ENCODE measurements at regions not wholly inside any gene's neighbourhood (a gene's known extent, or its start where the extent isn't known, plus 50 kb on each side); places are given as distances from the start of the nearest gene placed in this dataset.

DNA sequence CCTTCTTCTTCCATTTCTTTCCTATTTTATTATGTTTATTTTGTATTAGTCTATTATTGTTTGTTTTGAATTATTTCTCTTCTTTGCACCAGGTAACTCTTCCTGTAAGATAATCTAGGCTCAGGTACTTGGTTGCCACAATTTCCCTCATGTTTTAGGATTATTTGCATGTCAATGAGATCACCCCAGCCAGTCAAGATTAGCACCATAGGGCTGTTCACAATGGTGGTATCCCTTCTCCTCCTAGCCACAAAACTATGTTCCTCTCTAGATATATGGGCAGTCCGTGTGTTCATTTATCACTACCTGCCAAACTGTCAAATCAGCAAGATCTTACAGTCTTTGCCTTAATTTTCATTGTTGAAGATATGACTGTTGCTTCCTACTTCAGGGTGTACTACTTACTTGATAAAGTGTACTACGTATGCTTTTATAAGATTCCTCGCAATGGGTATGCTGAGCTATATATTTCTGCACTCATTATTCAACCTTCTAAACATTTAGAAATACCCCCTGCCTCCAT is 1536.2 kb downstream of the PLA2G4A start:
- no peak for DNase-seq

DNA sequence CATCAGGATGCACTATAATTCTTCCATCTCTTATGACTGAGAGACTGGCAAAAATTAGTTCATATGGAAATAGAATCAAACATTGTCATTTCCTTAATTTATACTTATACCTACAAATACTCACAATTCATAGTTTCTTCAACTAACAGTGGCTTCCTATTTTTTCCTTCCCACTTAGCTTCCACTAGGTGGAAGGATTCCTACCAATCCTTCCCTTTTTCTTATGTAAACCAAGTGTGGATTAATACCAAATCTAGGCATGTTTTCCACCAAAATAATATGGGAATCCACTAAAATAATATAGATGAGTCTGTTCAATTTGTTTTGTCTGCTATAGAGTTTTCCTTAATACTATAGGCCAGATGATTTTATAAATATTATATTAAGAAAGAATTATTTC is 1537.1 kb downstream of the PLA2G4A start:
- DNase-seq = no peak

DNA sequence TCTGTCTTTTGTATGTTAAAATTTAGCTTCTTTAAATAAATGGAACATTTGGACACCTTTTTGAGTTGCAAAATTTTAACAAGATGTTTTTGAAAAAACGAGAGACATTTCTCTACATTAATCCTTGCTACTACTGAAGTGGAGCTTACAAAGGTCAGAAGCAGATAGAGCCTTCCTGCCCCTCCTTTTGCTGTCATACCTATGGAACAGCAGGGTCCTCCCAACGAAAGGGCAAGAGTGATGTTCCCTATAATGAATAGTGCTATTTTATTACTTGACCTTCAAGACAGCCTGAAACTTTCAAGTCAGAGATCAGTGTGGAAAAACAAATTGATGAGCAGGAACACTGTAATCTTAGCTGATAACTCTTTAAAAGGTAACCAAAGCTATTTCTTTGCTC is 1538.9 kb downstream of the PLA2G4A start:
- no peak for DNase-seq

DNA sequence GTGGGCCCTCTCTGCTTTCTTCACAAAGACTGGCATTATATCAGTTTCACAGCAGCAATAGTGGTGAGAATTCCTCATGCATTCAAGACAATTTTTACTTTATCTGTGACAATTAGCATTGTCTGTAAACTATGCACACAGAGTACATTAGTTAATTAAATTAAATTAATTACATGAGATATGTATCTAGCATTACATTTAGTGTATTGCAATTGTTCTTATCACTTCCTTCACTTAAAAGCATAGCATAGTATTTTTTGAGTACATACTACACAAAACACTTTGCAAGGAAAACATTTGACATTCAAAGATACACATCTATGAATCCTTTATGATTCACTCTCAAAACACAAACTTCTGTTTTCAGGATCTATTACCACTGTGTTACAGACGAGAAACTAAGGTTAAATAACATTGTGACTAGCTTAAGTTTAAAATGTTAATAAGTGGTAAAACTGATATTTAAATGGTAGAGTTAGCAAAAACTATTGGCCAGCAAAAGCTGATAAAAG is 1542.6 kb downstream of the PLA2G4A start:
- no peak for DNase-seq

DNA sequence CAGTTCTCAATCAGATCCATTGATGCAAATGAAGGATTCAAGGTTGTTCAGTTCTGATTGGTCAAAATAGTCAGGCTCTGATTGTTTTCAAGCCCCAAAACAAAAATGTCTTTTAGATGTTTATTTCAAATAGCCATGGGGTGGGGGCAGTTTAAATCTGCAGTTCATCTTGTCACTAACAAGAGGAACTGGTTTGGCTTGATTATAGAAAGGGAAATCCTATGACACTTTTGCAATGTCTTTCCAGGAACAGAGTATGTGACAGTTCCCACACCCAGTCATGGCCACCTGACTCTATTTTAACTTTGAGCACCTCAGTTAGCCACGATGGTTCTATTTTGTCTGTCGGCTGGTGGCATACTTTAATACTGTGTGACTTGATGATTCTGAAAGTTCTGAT is 1544.1 kb downstream of the PLA2G4A start:
- DNase-seq = no peak

DNA sequence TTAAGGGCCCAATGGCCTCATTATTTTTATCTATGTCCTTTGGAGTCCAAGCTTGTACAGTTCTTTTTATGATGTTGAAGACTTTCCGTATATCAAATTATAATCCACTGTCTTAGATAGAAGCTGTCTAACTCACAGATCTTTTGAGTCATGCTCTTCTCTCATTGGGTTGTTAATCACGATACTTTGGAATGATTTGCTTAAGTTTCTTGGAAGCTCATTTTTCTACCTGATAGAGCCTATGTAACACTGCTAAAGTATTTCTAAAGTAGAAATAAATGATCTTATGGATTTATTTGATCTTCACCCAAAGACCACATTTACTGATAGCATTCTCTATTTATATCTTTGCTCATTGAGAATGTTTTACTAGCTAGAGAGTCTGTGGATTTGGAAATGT is 1554.1 kb downstream of the PLA2G4A start:
- DNase-seq = no peak

DNA sequence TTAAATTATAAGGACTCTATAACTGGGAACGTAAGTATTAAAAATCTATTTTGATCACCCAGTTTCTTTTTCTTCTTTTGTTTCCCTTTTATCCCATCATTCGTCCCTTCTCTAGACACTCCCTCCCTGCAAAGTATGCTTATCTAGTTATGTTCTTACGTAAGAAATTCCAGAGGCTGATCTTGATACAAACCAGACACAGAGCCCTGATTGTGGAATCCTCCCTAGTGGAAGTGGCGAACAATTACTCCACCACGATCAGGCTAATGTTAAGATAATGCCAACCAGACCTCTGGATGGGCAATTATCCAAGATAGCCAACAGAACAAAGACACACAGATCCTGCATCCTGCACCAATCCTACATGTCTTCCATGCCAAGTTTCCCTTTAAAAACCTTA is 1557.4 kb downstream of the PLA2G4A start:
- DNase-seq = no peak

DNA sequence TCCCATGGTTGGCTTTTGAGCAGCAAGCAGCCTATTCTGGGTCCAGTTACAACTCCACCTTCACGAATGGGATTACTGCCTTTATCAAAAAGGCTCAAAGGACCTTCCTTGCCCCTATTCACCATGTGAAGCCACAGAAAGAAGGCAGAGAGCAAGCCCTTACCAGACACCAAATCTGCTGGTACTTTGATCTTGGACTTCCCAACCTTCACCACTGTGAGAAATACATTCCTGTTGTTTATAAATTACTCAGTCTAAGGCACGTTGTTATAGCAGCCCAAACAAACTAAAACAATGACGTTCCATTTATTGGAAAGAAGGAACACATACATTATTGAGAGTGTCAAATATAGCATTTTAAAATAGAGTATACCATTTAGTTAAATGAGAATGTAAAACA is 1557.9 kb downstream of the PLA2G4A start:
- no peak for DNase-seq

DNA sequence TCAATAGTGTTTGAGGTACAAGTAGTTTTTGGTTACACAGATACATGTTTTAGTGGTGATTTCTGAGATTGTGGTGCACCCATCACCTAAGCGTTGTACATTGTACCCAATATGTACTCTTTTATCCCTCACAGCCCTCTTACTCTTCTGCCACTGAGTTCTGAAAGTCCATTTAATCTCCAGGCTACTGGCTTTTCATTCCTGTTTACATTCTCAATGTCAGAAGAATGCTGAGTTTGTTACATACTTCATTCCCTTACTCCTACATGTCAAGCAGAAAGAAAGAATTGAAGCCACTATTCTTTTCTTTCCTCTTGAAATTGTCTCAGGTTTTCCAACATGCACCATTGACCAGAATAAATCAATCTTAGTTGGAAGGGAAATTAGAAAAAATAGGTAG is 1565.9 kb downstream of the PLA2G4A start:
- no peak for DNase-seq

DNA sequence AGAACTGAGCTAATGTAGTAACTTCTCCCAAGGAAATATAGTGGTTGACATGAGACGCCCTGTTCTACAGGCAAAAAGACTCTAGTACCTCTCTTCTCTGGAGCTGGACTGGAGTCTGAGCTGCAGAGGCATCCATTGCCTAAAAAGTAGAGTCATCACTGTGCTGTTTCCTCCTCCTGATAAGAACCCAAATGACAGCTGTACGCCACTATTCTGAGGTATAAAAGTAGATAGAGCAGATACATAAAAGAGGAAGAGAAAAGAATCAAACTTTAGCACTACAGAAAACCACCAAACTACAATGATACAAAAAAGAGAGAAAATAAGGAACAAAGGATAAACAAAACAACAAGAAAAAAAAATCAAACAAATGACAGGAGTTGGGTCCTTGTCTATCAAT is 1568.8 kb downstream of the PLA2G4A start:
- no peak for DNase-seq

DNA sequence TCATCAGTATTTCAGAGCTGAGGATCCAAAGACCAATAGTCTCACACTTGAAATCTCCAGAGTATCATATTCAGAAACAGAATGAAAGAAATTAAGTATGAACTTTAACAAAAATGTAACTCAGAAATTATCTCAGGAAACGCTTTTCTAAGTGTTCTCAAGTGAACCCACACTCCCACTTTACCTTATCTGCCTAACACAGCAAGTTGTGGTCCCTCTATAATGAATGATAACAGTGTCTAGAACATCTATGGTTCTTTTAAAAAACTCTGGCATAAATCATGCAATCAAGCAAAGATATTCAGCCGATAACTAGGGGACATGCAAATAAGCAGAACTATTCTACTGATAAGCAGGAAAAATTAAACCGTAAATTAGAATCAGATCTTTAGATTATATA is 1574.2 kb downstream of the PLA2G4A start:
- DNase-seq = no peak

DNA sequence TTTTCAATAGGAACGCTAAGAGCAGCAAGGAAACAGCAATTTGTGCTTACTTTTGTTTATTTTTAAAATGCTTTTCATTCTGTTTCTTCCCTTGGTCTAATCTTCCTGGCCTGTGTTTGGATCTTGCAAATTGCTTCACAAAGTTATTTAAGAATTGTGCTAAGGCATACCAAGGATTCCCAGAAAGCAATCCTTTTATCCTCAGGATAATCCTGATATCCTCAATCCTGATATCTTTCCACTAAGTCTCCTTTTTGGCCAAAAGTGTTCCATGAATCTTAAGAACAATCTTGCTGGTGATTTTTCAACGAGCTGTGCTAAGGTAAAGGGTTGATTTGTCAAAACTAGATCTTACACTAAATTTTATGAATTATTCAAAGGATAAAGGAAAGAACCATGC is 1577.9 kb downstream of the PLA2G4A start:
- DNase-seq = no peak

DNA sequence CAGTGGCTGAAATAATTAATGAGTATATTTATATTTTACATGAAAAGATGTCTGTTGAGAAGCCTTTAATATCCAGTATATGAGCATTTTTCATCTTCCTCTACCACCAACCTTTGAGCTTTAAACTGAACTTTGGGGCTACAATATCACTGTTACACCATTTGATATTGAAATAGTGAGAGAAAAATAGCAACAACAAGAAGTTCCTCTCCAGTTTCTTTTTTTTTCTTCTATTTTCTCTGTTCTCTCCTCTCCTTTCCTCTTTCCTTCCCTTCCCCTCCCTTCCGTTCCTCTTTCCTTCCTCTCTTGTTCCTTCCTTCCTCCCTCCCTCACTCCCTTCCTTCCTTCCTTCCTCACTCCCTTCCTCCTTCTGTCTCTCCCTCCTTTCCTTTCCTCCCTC is 1591.4 kb downstream of the PLA2G4A start:
- no peak for DNase-seq

DNA sequence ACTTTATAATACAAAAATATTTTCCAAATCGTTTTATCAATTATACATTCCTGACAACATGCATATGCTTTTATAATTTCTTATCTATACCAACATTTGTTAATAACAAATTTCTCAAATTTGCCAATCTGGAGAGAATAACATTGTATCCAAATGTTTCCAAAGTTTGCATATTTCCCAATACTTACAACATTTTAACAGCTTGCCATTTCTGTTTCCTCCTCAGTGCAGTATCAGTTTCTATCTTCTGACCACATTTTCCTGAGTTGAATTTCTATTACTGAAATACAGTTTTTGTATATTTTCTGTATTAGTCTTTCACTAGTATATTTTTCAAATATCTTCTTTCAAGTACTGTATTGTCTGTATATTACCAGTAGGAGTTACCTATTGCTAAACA is 1594.3 kb downstream of the PLA2G4A start:
- DNase-seq = no peak

DNA sequence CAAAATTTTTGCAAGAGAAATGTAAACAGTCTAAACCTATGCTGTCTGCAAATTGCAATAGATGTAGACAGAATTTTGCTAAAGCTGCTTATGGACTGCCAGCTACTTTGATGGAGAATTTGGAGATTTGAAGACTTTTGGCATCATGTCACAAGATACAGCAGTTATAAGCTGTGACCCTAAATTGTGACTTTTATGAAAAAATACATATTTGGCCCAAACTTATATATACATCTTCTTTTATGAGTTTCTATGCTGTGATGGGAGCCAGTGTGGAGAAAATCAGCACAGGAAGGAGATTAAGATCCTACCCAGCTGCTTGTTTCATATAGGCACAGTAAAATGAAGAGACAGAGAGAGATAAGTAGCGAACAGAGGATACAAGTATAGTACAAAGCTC is 1595.4 kb downstream of the PLA2G4A start:
- no peak for DNase-seq

DNA sequence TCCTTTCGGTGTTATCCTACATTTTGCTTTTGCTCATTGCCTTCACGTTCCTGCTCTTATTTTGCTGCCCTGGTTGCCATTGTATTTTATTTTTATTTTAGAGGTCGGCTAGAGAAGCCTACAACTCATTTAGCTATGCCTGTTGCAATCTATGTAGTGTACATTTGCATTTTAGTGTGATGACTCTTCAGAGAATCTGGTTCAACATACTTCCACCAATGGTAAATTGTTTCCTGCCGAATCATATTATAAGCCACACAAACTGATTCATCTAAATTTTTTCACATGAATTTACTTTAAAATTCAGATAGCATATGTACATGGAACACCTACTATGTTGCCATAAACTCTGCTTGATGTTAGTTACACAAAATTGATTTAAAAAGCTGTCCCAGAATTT is 1596.9 kb downstream of the PLA2G4A start:
- no peak for DNase-seq

DNA sequence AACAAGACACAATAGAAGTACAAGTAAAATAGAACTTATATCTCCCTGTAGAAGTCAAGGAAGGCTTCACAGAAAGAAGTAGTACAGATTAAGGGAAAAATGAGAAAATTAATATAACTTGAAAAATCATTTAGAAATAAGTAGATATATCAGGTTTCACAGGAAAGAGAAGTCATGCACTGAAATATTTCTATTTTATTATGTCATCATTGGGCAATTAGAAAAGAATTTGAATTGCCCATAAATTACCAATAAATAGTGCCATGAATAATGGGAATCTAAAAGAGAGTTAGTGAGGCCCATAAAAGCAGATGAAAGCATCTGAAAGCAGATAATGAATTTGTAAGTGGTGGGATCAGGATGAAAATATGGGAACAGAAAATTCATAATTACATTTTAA is 1597.8 kb downstream of the PLA2G4A start:
- no peak for DNase-seq

DNA sequence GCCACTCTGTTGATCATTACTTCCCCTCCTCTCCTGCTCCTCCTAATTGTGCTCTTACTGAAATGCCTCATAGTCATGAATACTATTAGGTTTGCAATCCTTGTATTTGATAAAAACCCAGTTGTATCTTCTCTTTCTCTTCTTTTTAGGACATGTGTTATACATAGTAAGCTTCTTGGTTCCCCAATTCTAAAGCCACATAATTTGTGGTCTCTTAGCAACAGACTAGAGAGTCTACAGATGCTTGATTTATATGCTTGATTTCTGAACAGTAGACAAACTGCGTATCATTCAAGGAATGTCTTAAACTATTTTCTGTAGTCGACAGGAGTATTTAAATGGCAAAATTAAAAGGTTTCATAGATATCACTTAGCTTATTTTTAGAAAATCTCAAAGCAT is 1598.9 kb downstream of the PLA2G4A start:
- no peak for DNase-seq

DNA sequence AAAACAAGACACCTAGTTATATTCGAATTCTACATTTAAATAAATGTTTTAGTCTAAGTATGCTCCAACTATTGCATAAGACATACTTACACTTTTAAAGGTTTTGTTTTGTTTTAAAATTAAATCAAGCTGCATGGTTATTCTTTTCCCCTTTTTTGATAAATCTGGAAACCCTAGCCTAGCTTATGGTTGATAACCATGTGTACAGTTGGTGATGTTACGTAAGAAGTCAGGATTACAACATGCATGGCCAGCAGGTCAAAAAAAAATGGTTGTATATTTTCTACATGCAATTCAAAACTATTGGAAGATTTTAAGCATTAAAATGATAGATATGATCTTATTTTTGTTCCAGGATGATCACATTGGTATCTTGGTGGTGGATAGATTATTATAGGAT is 1600.6 kb downstream of the PLA2G4A start:
- no peak for DNase-seq

DNA sequence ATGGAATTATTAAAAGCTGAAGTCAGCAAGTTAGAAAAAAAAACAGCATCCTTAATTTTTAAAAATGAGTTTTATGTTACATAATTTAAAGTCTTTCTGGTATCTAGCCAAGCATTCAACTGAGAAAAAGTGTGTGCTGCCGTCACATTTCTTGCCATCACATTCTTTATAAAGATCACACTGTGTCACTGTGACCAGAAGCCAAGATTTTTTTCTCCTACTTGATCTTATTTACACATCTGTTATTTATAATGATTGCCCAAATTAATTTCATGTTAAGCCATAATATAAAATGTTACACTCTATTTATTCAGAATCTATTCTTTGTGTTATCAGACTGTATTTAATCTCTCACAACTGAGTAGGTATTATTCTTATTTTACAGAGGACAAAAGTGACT is 1603.7 kb downstream of the PLA2G4A start:
- no peak for DNase-seq

DNA sequence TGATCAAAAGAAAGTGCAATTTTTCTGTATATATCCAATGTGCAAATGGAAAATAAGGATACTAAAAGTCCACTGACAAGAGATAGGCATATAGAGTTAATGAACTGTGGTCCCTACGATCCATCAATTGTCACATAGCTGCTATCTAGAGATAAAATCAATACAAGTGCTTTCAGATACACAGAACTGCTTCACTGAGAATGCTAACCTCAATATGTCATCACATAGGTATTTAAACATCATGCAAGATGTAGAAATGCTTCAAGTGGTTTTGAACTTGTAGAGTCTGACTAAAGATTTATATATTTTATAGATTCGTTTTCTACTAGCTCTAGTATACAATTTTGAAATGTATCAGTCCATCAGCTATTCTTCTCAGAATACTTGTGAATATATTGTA is 1604.7 kb downstream of the PLA2G4A start:
- DNase-seq = no peak

DNA sequence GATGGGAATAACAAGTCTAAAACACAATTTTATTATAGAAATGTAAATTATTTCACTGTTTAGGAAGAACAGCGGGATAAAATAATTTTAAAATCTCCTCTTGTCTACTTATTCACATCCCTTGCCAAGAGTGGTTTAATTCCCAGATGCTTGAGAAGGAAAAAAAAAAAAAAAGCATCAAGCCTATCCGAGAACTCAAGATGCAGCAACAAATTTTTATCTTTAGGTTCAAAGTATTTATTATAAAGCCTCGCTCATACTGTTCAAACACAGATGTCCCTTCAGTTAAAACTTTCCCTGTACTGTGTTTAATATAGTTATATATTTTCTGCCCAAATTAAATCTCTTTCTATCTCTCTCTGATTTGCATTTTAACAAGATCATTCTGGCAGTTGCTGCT is 1615.8 kb downstream of the PLA2G4A start:
- no peak for DNase-seq

DNA sequence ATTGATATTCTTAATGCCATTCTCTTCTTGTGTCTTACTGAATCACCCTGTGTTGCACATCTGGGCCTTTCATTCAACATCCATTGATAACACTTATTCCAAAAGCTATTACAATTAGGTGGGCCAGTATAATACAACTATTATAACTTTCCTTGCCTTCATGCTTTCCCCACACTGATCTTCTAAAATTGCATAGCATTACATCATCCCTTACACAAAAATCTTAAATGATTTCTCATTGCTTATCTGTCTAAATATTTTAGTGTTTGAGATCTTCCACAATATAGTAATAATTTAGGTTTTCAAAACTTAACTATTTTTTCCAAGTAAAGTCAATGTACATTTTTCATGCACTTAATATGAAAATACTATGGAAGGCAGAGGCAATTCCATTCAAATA is 1634.1 kb downstream of the PLA2G4A start:
- no peak for DNase-seq

DNA sequence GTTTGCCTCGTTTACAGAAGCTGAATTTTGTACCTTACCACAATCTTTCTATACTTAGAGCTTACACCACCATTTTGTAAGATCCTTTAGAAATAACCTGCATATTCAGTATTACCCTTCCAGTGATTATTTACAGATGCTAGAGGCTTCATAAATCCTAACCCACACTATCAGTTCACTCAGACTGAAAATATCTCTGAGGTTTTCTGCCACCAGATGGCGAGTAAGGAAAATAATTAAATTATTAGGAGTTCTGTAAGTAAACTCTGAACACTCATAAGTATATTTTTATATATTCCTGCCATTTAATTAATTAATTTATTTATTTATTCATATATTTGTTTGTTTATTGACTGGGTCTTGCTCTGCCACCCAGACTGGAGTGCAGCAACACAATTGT is 1635.2 kb downstream of the PLA2G4A start:
- DNase-seq = no peak

DNA sequence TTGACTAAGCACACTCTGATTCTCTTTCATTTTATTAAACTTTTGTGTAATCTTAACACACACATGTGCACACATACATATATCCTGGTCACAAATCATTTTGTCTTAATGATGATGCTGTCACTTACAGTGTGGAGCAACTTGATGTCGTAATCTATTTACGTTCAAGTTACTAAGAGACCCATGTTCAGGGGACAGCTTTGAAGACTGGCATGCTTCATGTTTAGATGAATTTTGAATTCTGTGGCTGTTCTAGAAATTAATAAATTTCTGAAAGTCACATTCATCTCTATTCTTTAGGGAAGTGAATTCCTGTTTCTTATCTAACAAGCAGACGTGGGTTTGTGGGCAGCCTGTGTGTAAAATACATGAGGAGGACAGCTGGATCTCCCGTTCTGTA is 1637.8 kb downstream of the PLA2G4A start:
- DNase-seq = no peak

DNA sequence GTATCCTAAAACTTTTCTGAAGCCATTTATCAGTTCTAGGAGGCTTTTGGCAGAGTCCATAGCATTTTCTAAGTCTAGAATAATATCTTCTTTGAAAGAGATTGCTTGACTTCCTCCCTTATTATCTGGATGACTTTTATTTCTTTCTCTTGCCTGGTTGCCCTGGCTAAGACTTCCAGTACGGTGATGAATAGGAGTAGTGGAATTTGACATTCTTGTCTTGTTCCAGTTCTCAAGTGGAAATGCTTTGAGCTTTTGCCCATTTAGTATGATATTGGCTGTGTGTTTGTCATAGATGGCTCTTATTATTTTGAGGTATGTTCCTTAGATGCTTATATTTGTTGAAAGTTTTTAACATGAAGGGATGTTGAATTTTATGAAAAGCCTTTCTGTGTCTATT is 1647.9 kb downstream of the PLA2G4A start:
- no peak for DNase-seq
